HG03064 (cell line): ENCODE measurements at regions not wholly inside any gene's neighbourhood (a gene's known extent, or its start where the extent isn't known, plus 50 kb on each side); places are given as distances from the start of the nearest gene placed in this dataset.

ENCODE experiments used
- ATAC-seq: cut with Tn5 transposase; IDR thresholded peaks from one replicate; pipeline ENCODE4 v1.9.1; 2021; ENCODE audit warnings: low read depth; ENCODE audit not compliant: unreplicated experiment

GRCh38 chr4:186927624-186928023 is 204.0 kb upstream of the FAT1 start:
- no peak for ATAC-seq

- ATAC-seq, result no peak
Measured at GRCh38 chr4:186930024-186930423, 206.4 kb upstream of the FAT1 start.

- ATAC-seq, result no peak
Measured at GRCh38 chr4:186931519-186931918, 207.9 kb upstream of the FAT1 start.

GRCh38 chr4:186932196-186932595 is 208.5 kb upstream of the FAT1 start:
- no peak for ATAC-seq

GRCh38 chr4:186932631-186933187 is 209.1 kb upstream of the FAT1 start:
- ATAC-seq, result no peak

DNA sequence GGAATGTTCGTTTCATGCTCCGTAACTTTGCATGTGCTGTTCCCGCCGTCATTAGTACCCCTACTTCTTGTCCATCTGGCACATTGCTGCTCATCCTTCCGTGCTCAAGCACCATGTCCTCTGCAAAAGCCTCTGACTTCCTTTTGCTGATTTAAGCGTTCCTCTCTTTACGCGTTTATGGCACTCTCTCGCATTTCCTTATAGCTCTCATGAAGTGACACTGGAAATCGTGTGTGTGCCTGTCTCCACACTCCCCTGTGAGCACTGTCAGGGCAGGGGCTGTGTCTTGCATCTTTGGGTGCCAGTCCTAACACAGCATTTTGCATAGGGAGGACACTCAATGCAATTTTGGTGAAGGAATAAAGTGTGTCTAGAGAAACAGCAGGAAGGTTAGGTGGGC is 210.6 kb upstream of the FAT1 start:
- no peak for ATAC-seq

DNA sequence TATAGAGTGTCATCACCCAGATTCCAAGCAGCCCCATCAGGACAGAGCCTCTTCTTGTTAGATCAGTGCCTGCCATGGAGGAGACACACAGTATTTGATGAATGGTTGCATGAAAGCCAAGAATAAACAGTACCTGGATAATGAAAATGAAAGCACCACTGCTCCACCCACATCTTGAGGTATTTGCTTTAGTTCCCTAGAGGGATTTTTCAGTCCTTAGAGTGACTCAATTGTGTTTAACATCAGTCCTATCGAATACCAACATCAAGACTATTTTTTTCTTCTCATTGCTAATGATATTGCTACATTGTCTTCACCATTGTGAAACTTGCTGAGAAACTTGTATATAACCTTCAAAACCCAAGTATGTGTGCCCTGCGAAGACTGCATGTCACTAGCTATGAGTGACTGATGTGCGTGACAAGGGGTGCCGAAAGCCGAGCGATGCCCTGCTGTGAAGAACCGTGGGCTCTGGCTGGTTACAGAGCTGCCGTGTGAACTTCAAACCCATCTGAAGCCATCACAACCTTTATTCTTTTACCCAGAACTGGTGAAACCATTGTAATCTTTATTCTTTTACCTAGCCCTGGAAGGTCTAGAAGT is 211.3 kb upstream of the FAT1 start:
- no peak for ATAC-seq

- no peak for ATAC-seq
Measured at GRCh38 chr4:186935901-186936300, 212.2 kb upstream of the FAT1 start.

DNA sequence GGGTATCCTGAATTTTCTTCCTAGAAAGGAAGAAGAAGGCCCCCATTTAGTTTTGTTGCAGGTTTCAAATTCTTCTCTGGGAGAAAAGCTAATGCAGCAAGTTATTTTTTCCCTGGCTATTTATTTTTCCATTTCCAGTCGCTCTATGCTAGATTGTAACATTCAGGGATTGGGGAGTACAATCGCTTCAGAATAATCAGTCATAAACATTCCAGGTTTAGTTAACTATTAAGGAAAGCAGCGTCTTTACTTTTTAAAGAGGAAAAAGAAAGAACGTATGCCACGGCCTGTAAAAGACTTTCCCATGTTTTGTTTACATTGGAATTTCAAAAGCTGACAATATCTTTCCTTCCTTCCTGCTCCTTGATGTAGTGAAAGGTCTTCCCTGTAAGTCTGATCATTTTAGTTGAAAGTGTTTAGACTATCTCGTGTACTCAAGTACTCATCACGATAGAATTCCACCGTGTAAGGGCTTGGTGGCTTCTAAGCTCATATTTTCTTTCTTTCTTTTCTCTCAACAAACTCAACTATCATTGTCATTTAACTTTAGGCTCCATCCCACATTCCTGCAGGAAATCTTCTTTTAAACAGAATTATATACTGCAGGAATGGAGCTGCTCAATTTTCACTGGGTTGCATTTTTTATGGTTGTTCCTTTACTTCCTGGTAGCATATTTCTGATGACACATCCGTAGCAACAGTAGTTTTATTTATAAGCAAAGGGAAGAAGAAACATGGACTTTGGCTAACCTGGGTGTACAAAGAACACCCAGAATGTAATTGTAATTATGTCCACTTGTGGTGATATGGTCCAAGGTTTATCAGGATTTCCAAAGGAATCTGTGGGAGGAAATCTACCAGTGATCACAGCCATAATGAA is 213.1 kb upstream of the FAT1 start:
- no peak for ATAC-seq

GRCh38 chr4:186939226-186939625 is 215.6 kb upstream of the FAT1 start:
- ATAC-seq, result no peak

- no peak for ATAC-seq
Measured at GRCh38 chr4:186939766-186940165, 216.1 kb upstream of the FAT1 start.

DNA sequence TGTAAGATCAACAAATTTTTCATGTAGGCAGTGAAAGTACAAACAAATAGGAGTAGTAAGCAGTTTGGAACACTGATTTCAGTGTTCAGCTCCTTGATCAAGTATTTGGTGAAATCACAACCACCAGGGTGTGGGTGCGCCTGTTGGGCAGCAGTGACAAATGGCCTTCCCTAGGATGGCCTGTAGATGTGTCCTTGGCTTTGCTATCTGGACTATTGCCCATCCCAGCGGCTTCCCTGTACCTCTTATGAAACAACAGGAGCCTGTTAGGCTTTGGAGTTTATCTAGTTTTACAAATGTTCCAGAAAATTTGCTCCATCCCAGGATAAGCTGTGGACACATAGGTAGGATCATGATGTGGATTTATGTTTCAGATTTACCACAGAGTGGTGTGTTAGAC is 216.8 kb upstream of the FAT1 start:
- no peak for ATAC-seq

GRCh38 chr4:186942758-186943377 is 219.2 kb upstream of the FAT1 start:
- ATAC-seq, result no peak

DNA sequence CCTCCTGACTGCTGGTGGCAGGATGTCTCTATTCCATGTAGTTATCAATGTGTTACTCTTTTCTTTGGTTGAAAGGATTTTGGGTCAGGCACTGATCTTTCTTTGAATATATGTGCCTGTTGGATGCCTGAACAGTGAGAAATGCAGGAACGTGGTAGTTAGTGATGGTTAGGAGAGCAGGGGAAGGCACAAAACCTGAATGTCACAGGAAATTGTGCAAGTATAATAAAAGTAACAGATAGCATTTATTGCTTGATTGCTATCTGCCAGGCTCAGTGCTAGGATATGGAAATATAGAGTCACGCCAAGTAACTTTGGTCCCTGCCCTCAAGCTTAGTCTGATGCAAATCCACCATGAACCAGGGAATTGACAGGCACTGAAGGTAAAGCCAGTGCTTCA is 219.8 kb upstream of the FAT1 start:
- ATAC-seq, result no peak

DNA sequence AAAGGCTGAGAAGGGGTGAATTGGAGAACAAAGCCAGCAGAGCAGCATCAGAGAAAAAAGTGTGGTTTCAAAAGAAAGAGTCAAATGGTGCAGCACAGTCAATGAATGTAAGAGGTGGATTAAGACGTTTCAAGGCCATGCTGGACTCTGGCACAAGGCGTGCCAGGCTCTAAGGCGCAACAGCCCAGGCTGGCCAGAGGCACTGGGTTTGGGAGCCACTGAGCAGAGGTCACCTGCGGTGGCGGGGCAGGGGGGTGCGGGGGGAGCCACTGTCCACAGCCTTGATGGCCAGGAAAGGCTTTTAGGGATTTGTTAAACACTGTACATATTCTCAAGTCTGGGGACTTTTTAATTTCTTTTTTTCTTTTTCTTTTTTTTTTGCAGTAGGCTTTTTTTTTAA is 222.5 kb upstream of the FAT1 start:
- no peak for ATAC-seq

GRCh38 chr4:186946682-186947294 is 223.1 kb upstream of the FAT1 start:
- ATAC-seq, result no peak

DNA sequence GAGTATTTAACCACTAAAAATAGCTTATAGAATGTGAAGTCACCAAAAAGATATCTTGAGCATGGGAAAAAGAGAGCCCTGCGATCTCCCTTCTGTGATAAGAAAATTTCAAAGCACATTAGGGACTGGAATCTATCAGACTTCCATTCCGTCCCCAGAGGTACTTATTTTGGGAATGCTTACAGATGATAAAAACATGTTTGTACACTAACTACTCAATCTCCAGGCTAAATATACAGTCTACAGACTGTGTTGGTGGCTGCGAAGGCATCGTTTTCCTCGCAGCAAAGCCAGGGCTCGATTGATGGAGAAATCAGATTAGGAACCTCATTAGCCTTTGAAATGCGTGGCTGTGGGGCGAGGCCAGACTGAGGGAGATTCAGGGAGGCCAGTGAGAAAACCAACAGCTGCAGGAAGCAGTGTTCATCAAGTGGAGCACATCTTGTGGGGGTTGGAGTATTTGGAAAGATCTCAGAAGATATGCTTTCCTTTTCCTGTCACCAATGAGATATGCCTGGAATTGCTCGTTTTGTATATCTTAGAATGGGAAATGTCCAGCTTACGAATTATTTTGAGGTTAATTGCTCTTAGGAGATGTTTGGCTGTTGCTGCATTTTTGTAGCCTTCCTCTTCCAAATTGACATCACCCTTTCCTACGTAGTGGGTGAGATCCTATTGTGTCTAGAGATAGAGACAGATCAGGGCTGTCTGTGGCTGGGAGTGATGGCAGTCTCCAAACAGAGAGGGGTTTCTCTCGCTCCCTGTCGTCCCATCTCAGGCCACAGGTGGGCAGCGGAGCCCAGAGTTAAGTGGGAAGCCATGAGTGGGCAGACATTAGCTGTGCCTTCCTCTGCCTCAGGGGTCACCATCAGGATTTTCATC is 224.9 kb upstream of the FAT1 start:
- no peak for ATAC-seq

- ATAC-seq, result no peak
Measured at GRCh38 chr4:186949847-186950246, 226.2 kb upstream of the FAT1 start.

- ATAC-seq, result no peak
Measured at GRCh38 chr4:186952709-186953108, 229.1 kb upstream of the FAT1 start.

GRCh38 chr4:186953599-186954260 is 230.1 kb upstream of the FAT1 start:
- ATAC-seq, result no peak
